ENCODE measurements at regions not wholly inside any gene's neighbourhood (a gene's known extent, or its start where the extent isn't known, plus 50 kb on each side); places are given as distances from the start of the nearest gene placed in this dataset.
A peak's percentile ranks its signal among the peaks of the same experiment; 100 is the strongest.

DNA sequence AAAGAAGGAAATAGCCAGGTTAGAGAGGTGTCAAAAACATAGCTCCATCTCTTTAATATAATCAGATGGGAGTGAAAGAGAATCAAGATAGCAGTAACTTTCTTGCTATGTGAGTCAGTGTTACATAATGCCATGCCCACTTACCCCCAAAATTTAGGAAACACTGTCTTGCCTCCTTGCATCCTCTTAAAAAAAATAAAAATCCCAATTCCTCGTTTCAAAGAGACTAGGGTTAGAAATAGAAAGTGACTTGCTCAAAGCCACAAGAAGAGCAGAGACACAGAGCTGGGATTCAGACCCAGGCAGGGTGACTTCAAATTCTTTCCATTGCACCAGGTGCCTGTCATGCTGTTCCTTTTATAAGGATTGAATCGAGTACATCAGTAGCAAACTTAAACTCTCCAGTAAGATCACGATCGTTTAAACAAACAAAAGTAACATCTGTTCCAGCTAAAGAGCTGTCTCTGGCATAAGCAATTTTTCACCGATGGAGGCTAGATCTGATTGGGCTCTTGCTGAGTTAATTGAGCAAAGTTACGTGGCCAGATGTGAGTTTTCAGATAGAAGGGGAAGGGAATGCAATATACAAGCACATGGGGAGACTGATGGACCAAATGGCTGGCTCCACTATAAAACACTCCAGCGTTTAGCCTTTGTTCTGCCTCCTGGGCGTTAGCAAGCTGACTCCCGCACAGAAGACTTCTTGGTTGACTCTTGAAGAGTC is 176.9 kb downstream of the PALM2AKAP2 start:
- H3K27ac ChIP-seq (ENCODE audit: insufficient read depth, low read depth, low read length), result no peak overlapping the region
- H3K9ac ChIP-seq (replicated peaks; ENCODE audit: extremely low read depth, insufficient read depth, low read length), result no peak overlapping the region
- CTCF ChIA-PET, result interaction anchor here (0.6 to 2.9 kb wide), 6 partner anchors 11 to 83 kb away, joined by 3 to 15 read pairs (median 4); no protein-coding TSS in a partner anchor
- no peaks in the 10 kb centered on the region for H3K9me1 ChIP-seq (replicated peaks; ENCODE audit: control insufficient read depth, extremely low read depth, insufficient read depth, low read length)
- FAIRE-seq (peak; percentile 50), DNase-seq (ENCODE audit: low read depth, low spot score) (no peak)
- H3K79me2 ChIP-seq (ENCODE audit: control insufficient read depth, insufficient read depth, low read length), result no peaks in the 10 kb centered on the region
- no peak overlapping the region for H3K4me2 ChIP-seq (ENCODE audit: insufficient read depth, low read length)
- dilution Hi-C loops (cut with MboI; ENCODE audit: extremely low pct_ligation_motif_present, low sequenced_read_pairs), result no loop called here
- POLR2A ChIA-PET, result no interaction called here
- H2AFZ ChIP-seq (ENCODE audit: low read depth, low read length), result no peak overlapping the region
- no peak for TF ChIP-seq POLR2A (IDR thresholded peaks at IDR 0.05; ENCODE audit: low read depth, low read length)
- no peak for TF ChIP-seq EZH2 (IDR thresholded peaks at IDR 0.05; ENCODE audit: borderline replicate concordance, low read depth, low read length, severe bottlenecking)
- TF ChIP-seq MAX (IDR thresholded peaks at IDR 0.05; ENCODE audit: insufficient read depth, insufficient read length), result no peak
- TF ChIP-seq GATA2 (IDR thresholded peaks at IDR 0.05; ENCODE audit: insufficient read depth, insufficient read length, low read depth, low read length), result no peak
- no peak for TF ChIP-seq FOS (IDR thresholded peaks at IDR 0.05; ENCODE audit: borderline replicate concordance, insufficient read depth, low read length)
- no peak for TF ChIP-seq MYC (IDR thresholded peaks at IDR 0.05; ENCODE audit: low read depth, low read length)
- TF ChIP-seq CTCF (IDR thresholded peaks at IDR 0.05; ENCODE audit: extremely low read depth in 1 of 2, insufficient read depth in 1 of 2, low read depth in 1 of 2, low read length in 2 of 2), result no peak
- TF ChIP-seq JUN (IDR thresholded peaks at IDR 0.05; ENCODE audit: borderline replicate concordance, insufficient read depth, insufficient read length, low read depth), result no peak
- no peak for TF ChIP-seq POLR2AphosphoS5 (IDR thresholded peaks at IDR 0.05; ENCODE audit: insufficient read depth, low read depth, low read length)
- H3K36me3 ChIP-seq (ENCODE audit: control insufficient read depth in 2 of 2, extremely low read depth in 1 of 2, insufficient read depth in 2 of 2, low read length in 2 of 2), result no peaks in the 10 kb centered on the region
- no peaks in the 10 kb centered on the region for H4K20me1 ChIP-seq (replicated peaks; ENCODE audit: control insufficient read depth, extremely low read depth, insufficient read depth, low read length)
- H3K4me3 ChIP-seq (replicated peaks in 1 of 3; ENCODE audit: insufficient read depth in 1 of 3, low read depth in 1 of 3, low read length in 3 of 3), result no peak overlapping the region
- intact Hi-C loops (cut with micrococcal nuclease), result no loop called here
- H3K9me3 ChIP-seq (replicated peaks; ENCODE audit: control insufficient read depth, insufficient read depth, low read length), result no peaks in the 10 kb centered on the region
- H3K27me3 ChIP-seq (ENCODE audit: control insufficient read depth in 2 of 2, insufficient read depth in 2 of 2, low read length in 2 of 2), result no peaks in the 10 kb centered on the region
- H3K4me1 ChIP-seq (ENCODE audit: control insufficient read depth, extremely low read depth, insufficient read depth, low read length), result no peaks in the 10 kb centered on the region
- no TSS peak for BruUV-seq (replicated peaks)

Data from endothelial cell of umbilical vein (primary cell).